ENCODE measurements at regions not wholly inside any gene's neighbourhood (a gene's known extent, or its start where the extent isn't known, plus 50 kb on each side); places are given as distances from the start of the nearest gene placed in this dataset.

GRCh38 chr10:84896909-84897308, 568.5 kb downstream of the CCSER2 start:
- no peak for TF ChIP-seq CTCF (IDR thresholded peaks at IDR 0.05; ENCODE audit: extremely low read depth, missing control alignments)

GRCh38 chr10:84899268-84899667, 570.9 kb downstream of the CCSER2 start:
- DNase-seq (ENCODE audit: low spot score): no peak
- TF ChIP-seq CTCF (IDR thresholded peaks at IDR 0.05; ENCODE audit: extremely low read depth, missing control alignments): no peak

More at GRCh38 chr10:84896909-84897308, 568.5 kb downstream of the CCSER2 start:
- DNase-seq (ENCODE audit: low spot score): no peak

- no peak for TF ChIP-seq CTCF (IDR thresholded peaks at IDR 0.05; ENCODE audit: extremely low read depth, missing control alignments)
- no peak for DNase-seq (ENCODE audit: low spot score)
Measured at GRCh38 chr10:84900141-84900540, 571.8 kb downstream of the CCSER2 start.

- TF ChIP-seq CTCF (IDR thresholded peaks at IDR 0.05; ENCODE audit: extremely low read depth, missing control alignments): no peak
- no peak for DNase-seq (ENCODE audit: low spot score)
Measured at GRCh38 chr10:84901885-84902284, 573.5 kb downstream of the CCSER2 start.

GRCh38 chr10:84902553-84902952, 574.2 kb downstream of the CCSER2 start:
- TF ChIP-seq CTCF (IDR thresholded peaks at IDR 0.05; ENCODE audit: extremely low read depth, missing control alignments): no peak
- no peak for DNase-seq (ENCODE audit: low spot score)

- no peak for TF ChIP-seq CTCF (IDR thresholded peaks at IDR 0.05; ENCODE audit: extremely low read depth, missing control alignments)
- no peak for DNase-seq (ENCODE audit: low spot score)
Measured at GRCh38 chr10:84903320-84903719, 574.9 kb downstream of the CCSER2 start.

GRCh38 chr10:84907461-84908009, 579.1 kb downstream of the CCSER2 start:
- TF ChIP-seq CTCF (IDR thresholded peaks at IDR 0.05; ENCODE audit: extremely low read depth, missing control alignments): no peak
- no peak for DNase-seq (ENCODE audit: low spot score)

Measured in GM20000 (cell line).